Left lung (tissue), 4 donors: ENCODE measurements at regions not wholly inside any gene's neighbourhood (a gene's known extent, or its start where the extent isn't known, plus 50 kb on each side); places are given as distances from the start of the nearest gene placed in this dataset.
"Not testable (repeated sequence)": the region's sequence is repeated elsewhere in the genome, so short reads cannot be mapped to it uniquely, and the experiment has no call there.

Experiments
- ATAC-seq: fragments of 200-7000 bp; cut with Tn5 transposase; one replicate; pipeline ENCODE4 v1.9.1; 2020; ENCODE audit warnings: moderate library complexity
- DNase-seq, 4 donors: peaks; one replicate each; pipeline ENCODE4 v3.0.0-alpha.2; 2013 to 2020
- H3K27ac ChIP-seq, 2 donors: fragments of 200-600 bp; sonication (generic) in 1 of 2; one replicate each; pipeline versions ENCODE4 v1.5.0 to v1.8.0; 2020 to 2021
- H3K27me3 ChIP-seq, 2 donors: fragments of 200-600 bp; sonication (generic) in 1 of 2; one replicate each; pipeline versions ENCODE4 v1.5.0 to v1.8.0; 2020 to 2021
- H3K36me3 ChIP-seq, 2 donors: fragments of 200-600 bp; sonication (generic) in 1 of 2; one replicate each; pipeline versions ENCODE4 v1.5.0 to v1.8.0; 2020 to 2021
- H3K4me1 ChIP-seq, 2 donors: fragments of 200-600 bp; one replicate each; pipeline ENCODE4 v1.8.0; 2021
- H3K4me3 ChIP-seq, 2 donors: fragments of 200-600 bp; sonication (generic) in 1 of 2; one replicate each; pipeline versions ENCODE4 v1.5.0 to v1.8.0; 2020 to 2021; ENCODE audit warnings: mild to moderate bottlenecking in 1 of 2
- H3K9me3 ChIP-seq, 2 donors: fragments of 200-600 bp; sonication (generic) in 1 of 2; one replicate each; pipeline versions ENCODE4 v1.5.0 to v1.8.0; 2020 to 2021
- CTCF ChIP-seq, 2 donors: fragments of 200-600 bp; sonication (generic) in 1 of 2; IDR thresholded peaks; one replicate each; pipeline versions ENCODE4 v1.5.0 to v1.8.0; 2021; ENCODE audit warnings: antibody characterized with exemption in 2 of 2
- intact Hi-C, 2 donors: fragments of 100-400 bp; cut with DNase I; formaldehyde crosslinking; loops; one replicate each; pipeline versions ENCODE4 v1.11.2 to v1.14.2; 2022
- donor health status: DM: no; HTN: yes; CAD: no.
- donor health status: DM: no; HTN: no; CAD: no.

DNA sequence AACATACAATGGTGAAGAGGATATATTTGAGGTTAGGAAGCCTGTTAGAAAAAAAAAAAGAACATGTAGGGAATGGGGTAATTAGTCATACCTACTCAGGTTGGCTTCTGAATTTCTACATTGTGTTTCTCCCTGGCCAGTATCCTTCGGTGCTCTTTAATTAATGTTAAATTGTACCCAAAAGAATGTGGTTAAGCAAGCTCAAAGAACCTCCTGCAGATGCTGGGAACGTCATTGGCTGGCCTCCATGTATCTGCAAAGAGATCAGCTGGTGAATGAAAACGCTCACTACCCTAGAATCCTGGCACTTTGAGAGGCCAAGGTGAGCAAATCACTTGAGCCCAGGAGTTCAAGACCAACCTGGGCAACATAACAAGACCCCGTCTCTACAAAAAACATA is 942.3 kb upstream of the PRKX start:
- H3K27ac ChIP-seq = no peak overlapping the region
- intact Hi-C loops = no loop called here
- no peak for TF ChIP-seq CTCF (IDR thresholded peaks at IDR 0.05)
- H3K4me3 ChIP-seq = no peak overlapping the region
- H3K4me1 ChIP-seq = no peaks in the 10 kb centered on the region
- DNase-seq = no peak
- no peaks in the 10 kb centered on the region for H3K9me3 ChIP-seq
- no peaks in the 10 kb centered on the region for H3K27me3 ChIP-seq
- no peak for ATAC-seq
- H3K36me3 ChIP-seq = no peaks in the 10 kb centered on the region

DNA sequence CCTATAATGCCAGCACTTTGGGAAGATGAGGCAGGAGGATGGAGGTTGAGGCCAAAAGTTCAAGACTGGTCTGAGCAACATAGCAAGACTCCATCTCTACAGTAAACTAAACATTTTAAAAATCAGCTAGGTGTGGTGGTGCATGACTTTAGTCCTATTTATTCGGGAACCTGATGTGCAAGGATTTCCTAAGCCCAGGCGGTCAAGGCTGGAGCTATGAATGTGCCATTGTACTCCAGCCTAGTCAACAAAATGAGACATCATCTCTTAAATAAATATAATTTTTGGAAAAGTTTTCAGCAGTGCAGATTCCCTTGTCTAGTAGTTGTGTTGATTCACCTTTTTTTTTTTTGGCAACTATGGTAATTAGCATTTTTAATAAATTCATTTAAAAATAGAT is 928.7 kb upstream of the PRKX start:
- intact Hi-C loops = no loop called here
- Histone ChIP-seq H3K27ac (no peak overlapping the region), H3K36me3 (no peaks in the 10 kb centered on the region), H3K27me3 (no peaks in the 10 kb centered on the region), H3K9me3 (peaks cover 0 to 4% of the 10 kb centered on the region in 2 donors), H3K4me3 (no peak overlapping the region), H3K4me1 (no peaks in the 10 kb centered on the region)
- ATAC-seq = no peak
- TF ChIP-seq CTCF (IDR thresholded peaks at IDR 0.05) = no peak
- DNase-seq = no peak

GRCh38 chrX:4638036-4638435 is 924.6 kb upstream of the PRKX start:
- intact Hi-C loops = no loop called here
- peaks cover 0 to 4% of the 10 kb centered on the region in 2 donors for H3K9me3 ChIP-seq
- H3K36me3 ChIP-seq = no peaks in the 10 kb centered on the region
- DNase-seq = no peak
- no peak for ATAC-seq
- no peak overlapping the region for H3K27ac ChIP-seq
- H3K4me3 ChIP-seq = no peak overlapping the region
- no peak for TF ChIP-seq CTCF (IDR thresholded peaks at IDR 0.05)
- H3K27me3 ChIP-seq = no peaks in the 10 kb centered on the region
- no peaks in the 10 kb centered on the region for H3K4me1 ChIP-seq

GRCh38 chrX:4627414-4627813 is 914.0 kb upstream of the PRKX start:
- Histone ChIP-seq H3K4me3 (no peak overlapping the region), H3K9me3 (no peaks in the 10 kb centered on the region), H3K4me1 (no peaks in the 10 kb centered on the region), H3K36me3 (no peaks in the 10 kb centered on the region), H3K27ac (no peak overlapping the region), H3K27me3 (no peaks in the 10 kb centered on the region)
- TF ChIP-seq CTCF (IDR thresholded peaks at IDR 0.05) = no peak
- intact Hi-C loops = no loop called here
- DNase-seq (no peak), ATAC-seq (no peak)

DNA sequence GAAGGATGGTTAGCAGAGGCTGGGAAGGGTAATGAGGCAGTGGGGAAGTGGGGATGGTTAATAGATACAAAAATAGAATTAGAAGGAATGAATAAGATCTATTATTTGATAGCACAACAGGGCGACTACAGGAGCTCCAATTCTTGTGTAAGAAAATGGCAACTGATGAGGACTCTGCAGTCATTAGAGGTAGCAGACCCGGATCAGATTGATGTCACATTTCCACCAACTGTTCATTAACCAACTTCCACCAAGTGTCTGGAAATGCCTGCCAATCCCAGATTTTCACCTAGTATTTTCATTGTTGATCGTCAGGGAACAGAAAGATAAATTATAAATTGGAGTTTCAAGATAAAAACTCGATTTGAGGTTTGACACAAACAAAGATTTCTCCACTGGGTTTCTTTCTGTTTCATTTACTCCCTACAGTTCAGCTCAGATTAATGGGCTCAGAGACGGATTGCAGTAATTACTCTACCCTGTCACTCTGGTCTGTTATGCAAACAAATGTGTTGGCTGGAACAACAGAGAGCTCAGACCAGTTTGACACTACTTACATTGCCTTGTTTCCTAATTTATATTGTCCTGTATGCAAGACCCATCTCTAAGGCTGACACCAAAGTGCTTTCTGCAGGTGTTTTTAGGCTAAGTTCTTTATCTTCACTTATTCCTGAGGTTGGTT is 909.2 kb upstream of the PRKX start:
- Histone ChIP-seq H3K4me3 (no peak overlapping the region), H3K9me3 (no peaks in the 10 kb centered on the region), H3K27ac (no peak overlapping the region), H3K36me3 (no peaks in the 10 kb centered on the region), H3K27me3 (no peaks in the 10 kb centered on the region), H3K4me1 (no peaks in the 10 kb centered on the region)
- DNase-seq (no peak), ATAC-seq (no peak)
- TF ChIP-seq CTCF (IDR thresholded peaks at IDR 0.05) = no peak
- intact Hi-C loops = no loop called here

GRCh38 chrX:4613651-4614050 is 900.2 kb upstream of the PRKX start:
- ATAC-seq, H3K4me1 ChIP-seq, H3K9me3 ChIP-seq, H3K27ac ChIP-seq, DNase-seq, intact Hi-C loops, H3K36me3 ChIP-seq, H3K4me3 ChIP-seq, H3K27me3 ChIP-seq: not testable (repeated sequence)
